H1 (cell line): ENCODE measurements at regions not wholly inside any gene's neighbourhood (a gene's known extent, or its start where the extent isn't known, plus 50 kb on each side); places are given as distances from the start of the nearest gene placed in this dataset.

ENCODE experiments used
- CTCF ChIA-PET: fragments of 300-600 bp; sonication (Branson Sonifier 250); formaldehyde crosslinking; loops from one replicate; lab custom pipeline; 2021; ENCODE audit not compliant: partially characterized antibody; lab: Charles Lee
- POLR2A ChIA-PET: fragments of 300-600 bp; sonication (Branson Sonifier 250); formaldehyde crosslinking; loops from one replicate; lab custom pipeline; 2021; ENCODE audit warnings: inconsistent platforms; ENCODE audit not compliant: partially characterized antibody; lab: Charles Lee
- DNase-seq, 2 experiments: peaks; one replicate each; pipeline versions ENCODE4 v3.0.0 to v3.0.0-alpha.2; 2010 to 2022; ENCODE audit warnings: low spot score in 2 of 2, low read depth in 1 of 2, mixed read lengths in 1 of 2
- FAIRE-seq: peaks from 2 replicates; lab custom pipeline; 2011; peaks lifted over from hg19 to GRCh38; lab: Jason Lieb, UNC
- H2AFZ ChIP-seq: 2 replicates; pipeline ENCODE4 v1.8.1; 2012; ENCODE audit warnings: low read length, inconsistent platforms
- H2AK5ac ChIP-seq: 2 replicates; pipeline ENCODE4 v1.6.1; 2013; ENCODE audit warnings: low read depth, low read length
- H2BK120ac ChIP-seq: replicated peaks from 2 replicates; pipeline ENCODE3; 2013; ENCODE audit warnings: low read depth, low read length, inconsistent platforms
- H2BK12ac ChIP-seq: 2 replicates; pipeline ENCODE4 v1.6.1; 2013; ENCODE audit warnings: low read depth, low read length
- H2BK15ac ChIP-seq: 2 replicates; pipeline ENCODE4 v1.6.1; 2013; ENCODE audit warnings: low read length
- H2BK20ac ChIP-seq: 2 replicates; pipeline ENCODE4 v1.6.1; 2013; ENCODE audit warnings: low read length
- H2BK5ac ChIP-seq: 2 replicates; pipeline ENCODE4 v1.6.1; 2013; ENCODE audit warnings: low read depth, low read length
- H3K14ac ChIP-seq: 2 replicates; pipeline ENCODE4 v1.6.1; 2013; ENCODE audit warnings: inconsistent platforms; ENCODE audit not compliant: insufficient read length
- H3K18ac ChIP-seq: 2 replicates; pipeline ENCODE4 v1.6.1; 2013; ENCODE audit warnings: low read length; ENCODE audit errors: extremely low read depth
- H3K23ac ChIP-seq: 2 replicates; pipeline ENCODE4 v1.6.1; 2013; ENCODE audit warnings: inconsistent platforms; ENCODE audit not compliant: insufficient read length
- H3K23me2 ChIP-seq: 2 replicates; pipeline ENCODE4 v1.6.1; 2013; ENCODE audit warnings: low read depth, low read length
- H3K27ac ChIP-seq: 2 replicates; pipeline ENCODE4 v1.6.1; 2011; ENCODE audit warnings: low read depth, low read length, inconsistent platforms
- H3K27me3 ChIP-seq, 4 experiments: replicated peaks in 1 of 4; 1 replicate in 1 of 4; 2 replicates in 3 of 4; pipeline versions ENCODE4 v1.6.1 to v1.8.1; 2011 to 2013; ENCODE audit warnings: low read length in 3 of 4, mild to moderate bottlenecking in 3 of 4, inconsistent platforms in 2 of 4, mixed read lengths in 2 of 4, moderate library complexity in 1 of 4; ENCODE audit not compliant: control insufficient read depth in 3 of 4, insufficient read depth in 3 of 4; ENCODE audit errors: extremely low read depth in 1 of 4
- H3K36me3 ChIP-seq, 4 experiments: 2 replicates each; pipeline versions ENCODE4 v1.6.1 to v1.8.1; 2011 to 2013; ENCODE audit warnings: mild to moderate bottlenecking in 4 of 4, low read length in 3 of 4, moderate library complexity in 2 of 4, control low read depth in 1 of 4, inconsistent platforms in 1 of 4; ENCODE audit not compliant: insufficient read depth in 4 of 4, control insufficient read depth in 2 of 4
- H3K4ac ChIP-seq: replicated peaks from 2 replicates; pipeline ENCODE3; 2013; ENCODE audit warnings: low read length, low read depth, mixed read lengths, inconsistent platforms; ENCODE audit not compliant: insufficient read length
- H3K4me1 ChIP-seq, 4 experiments: replicated peaks in 1 of 4; 1 replicate in 1 of 4; 2 replicates in 3 of 4; pipeline versions ENCODE4 v1.6.1 to v1.8.1; 2011 to 2013; ENCODE audit warnings: low read length in 3 of 4, inconsistent platforms in 2 of 4, mixed read lengths in 1 of 4; ENCODE audit not compliant: insufficient read depth in 4 of 4, control insufficient read depth in 3 of 4
- H3K4me2 ChIP-seq, 2 experiments: 2 replicates each; pipeline versions ENCODE4 v1.6.1 to v1.8.1; 2011 to 2013; ENCODE audit warnings: low read depth in 2 of 2, low read length in 2 of 2, control low read depth in 1 of 2, inconsistent platforms in 1 of 2, mild to moderate bottlenecking in 1 of 2; ENCODE audit not compliant: insufficient read depth in 1 of 2
- H3K4me3 ChIP-seq, 4 experiments: fragments of 200-600, 300-600 bp in 1 of 4; sonication (generic), shearing (Covaris generic), sonication (Bioruptor Twin) in 1 of 4; 2 replicates each; pipeline versions ENCODE4 v1.5.1 to v1.8.1; 2011 to 2016; ENCODE audit warnings: low read length in 4 of 4, low read depth in 3 of 4, control low read depth in 2 of 4, inconsistent platforms in 2 of 4, mild to moderate bottlenecking in 2 of 4, mixed read lengths in 1 of 4, moderate library complexity in 1 of 4; ENCODE audit not compliant: insufficient read depth in 2 of 4; ENCODE audit errors: extremely low read depth in 1 of 4
- H3K56ac ChIP-seq: replicated peaks from 2 replicates; pipeline ENCODE3; 2013; ENCODE audit warnings: low read depth, mild to moderate bottlenecking, mixed read lengths, low read length, inconsistent platforms; ENCODE audit not compliant: insufficient read length
- H3K79me1 ChIP-seq: 2 replicates; pipeline ENCODE4 v1.6.1; 2013; ENCODE audit warnings: low read depth, low read length, control low read depth
- H3K79me2 ChIP-seq, 2 experiments: 2 replicates each; pipeline versions ENCODE4 v1.6.1 to v1.8.1; 2012 to 2013; ENCODE audit warnings: low read length in 2 of 2, mild to moderate bottlenecking in 2 of 2, inconsistent platforms in 1 of 2; ENCODE audit not compliant: insufficient read depth in 2 of 2, control insufficient read depth in 1 of 2
- H3K9ac ChIP-seq, 4 experiments: replicated peaks in 1 of 4; 1 replicate in 1 of 4; 2 replicates in 3 of 4; pipeline versions ENCODE4 v1.6.1 to v1.8.1; 2011 to 2013; ENCODE audit warnings: low read depth in 3 of 4, low read length in 3 of 4, control low read depth in 2 of 4, mild to moderate bottlenecking in 2 of 4, moderate library complexity in 2 of 4, inconsistent platforms in 1 of 4; ENCODE audit errors: extremely low read depth in 1 of 4
- H3K9me3 ChIP-seq, 2 experiments: 2 replicates each; pipeline versions ENCODE4 v1.6.1 to v1.8.1; 2012 to 2013; ENCODE audit warnings: mild to moderate bottlenecking in 2 of 2, moderate library complexity in 2 of 2, control low read depth in 1 of 2, inconsistent platforms in 1 of 2, low read depth in 1 of 2, low read length in 1 of 2, mixed read lengths in 1 of 2; ENCODE audit not compliant: insufficient read depth in 2 of 2
- H4K20me1 ChIP-seq, 2 experiments: replicated peaks in 1 of 2; 2 replicates each; pipeline versions ENCODE3 to v1.8.1; 2011 to 2013; ENCODE audit warnings: inconsistent platforms in 2 of 2, low read length in 2 of 2, mild to moderate bottlenecking in 1 of 2; ENCODE audit not compliant: insufficient read depth in 2 of 2, control insufficient read depth in 1 of 2
- H4K5ac ChIP-seq: 2 replicates; pipeline ENCODE4 v1.6.1; 2013; ENCODE audit warnings: low read length, low read depth, mixed read lengths, inconsistent platforms; ENCODE audit not compliant: insufficient read length
- H4K8ac ChIP-seq: 2 replicates; pipeline ENCODE4 v1.8.0; 2013; ENCODE audit warnings: mild to moderate bottlenecking, moderate library complexity, low read length, inconsistent platforms; ENCODE audit not compliant: insufficient read depth; ENCODE audit errors: extremely low read depth
- H4K91ac ChIP-seq: replicated peaks from 2 replicates; pipeline ENCODE3; 2013; ENCODE audit warnings: low read length, mixed read lengths, inconsistent platforms; ENCODE audit not compliant: insufficient read length
- CBX5 ChIP-seq: fragments of 300-800, 300-1000 bp; sonication (generic); IDR thresholded peaks from 2 replicates; pipeline ENCODE4 v1.7.1; 2016; ENCODE audit warnings: antibody characterized with exemption, low read length, low read depth
- CBX8 ChIP-seq: fragments of 300-800, 300-1000 bp; sonication (generic); IDR thresholded peaks from 2 replicates; pipeline ENCODE4 v1.7.1; 2016; ENCODE audit warnings: low read depth, low read length, borderline replicate concordance
- CHD1 ChIP-seq: IDR thresholded peaks from 2 replicates; pipeline ENCODE4 v1.6.1; 2012; ENCODE audit warnings: low read depth, low read length, improper control_type of control experiment
- CHD2 ChIP-seq: IDR thresholded peaks from 2 replicates; pipeline ENCODE4 v1.6.1; 2012; ENCODE audit warnings: low read length, improper control_type of control experiment
- EP300 ChIP-seq, 2 experiments: IDR thresholded peaks; 1 replicate in 1 of 2; 2 replicates in 1 of 2; pipeline ENCODE4 v1.6.1; 2011 to 2012; ENCODE audit warnings: low read depth in 2 of 2, low read length in 2 of 2, mild to moderate bottlenecking in 2 of 2, borderline replicate concordance in 1 of 2, inconsistent platforms in 1 of 2, moderate library complexity in 1 of 2
- KDM1A ChIP-seq: fragments of 200-600, 300-600 bp; sonication (generic); IDR thresholded peaks from 2 replicates; pipeline ENCODE4 v1.7.1; 2016; ENCODE audit warnings: mild to moderate bottlenecking, low read length, borderline replicate concordance
- KDM4A ChIP-seq: IDR thresholded peaks from one replicate; pipeline ENCODE4 v1.7.1; 2012; ENCODE audit warnings: low read depth, mild to moderate bottlenecking, moderate library complexity, low read length, inconsistent platforms; ENCODE audit not compliant: severe bottlenecking
- MAFK ChIP-seq: IDR thresholded peaks from 2 replicates; pipeline ENCODE4 v1.6.1; 2012; ENCODE audit warnings: low read depth, mild to moderate bottlenecking, improper control_type of control experiment, low read length
- POLR2AphosphoS5 ChIP-seq: IDR thresholded peaks from 2 replicates; pipeline ENCODE4 v1.6.1; 2011; ENCODE audit warnings: low read depth, low read length
- POU5F1 ChIP-seq: IDR thresholded peaks from 2 replicates; pipeline ENCODE4 v1.6.1; 2011; ENCODE audit warnings: low read depth, mild to moderate bottlenecking, low read length, moderate library complexity
- RNF2 ChIP-seq: fragments of 200-900, 300-1000 bp; sonication (generic); IDR thresholded peaks from 2 replicates; pipeline ENCODE4 v1.7.1; 2016; ENCODE audit warnings: borderline replicate concordance, low read depth, mild to moderate bottlenecking, antibody characterized with exemption, low read length; ENCODE audit not compliant: poor library complexity, severe bottlenecking; ENCODE audit errors: missing control alignments
- SRF ChIP-seq: IDR thresholded peaks from 2 replicates; pipeline ENCODE4 v1.6.1; 2011; ENCODE audit warnings: mild to moderate bottlenecking, low read depth, low read length, moderate library complexity
- TBP ChIP-seq: IDR thresholded peaks from 2 replicates; pipeline ENCODE4 v1.6.1; 2011; ENCODE audit warnings: low read depth, low read length, improper control_type of control experiment
- WGBS, 2 experiments: shearing (Covaris generic) in 1 of 2; methylation state at CpG; one replicate each; pipeline versions ENCODE4 v1.1.6 to v1.1.7; 2013 to 2015; ENCODE audit warnings: low lambda C conversion rate in 2 of 2, mixed read lengths in 2 of 2, inconsistent platforms in 1 of 2, low coverage in 1 of 2, missing lambda C conversion rate in 1 of 2; ENCODE audit not compliant: insufficient replicate concordance in 2 of 2, insufficient coverage in 1 of 2, insufficient read length in 1 of 2; ENCODE audit errors: extremely low coverage in 1 of 2, missing lambda C conversion rate in 1 of 2; 5-methylcytosine and 5-hydroxymethylcytosine counted together
- TF ChIP-seq, protein P1 (sequence below): IDR thresholded peaks from 2 replicates; pipeline ENCODE4 v1.6.1; 2011; ENCODE audit warnings: low read length, improper control_type of control experiment

DNA sequence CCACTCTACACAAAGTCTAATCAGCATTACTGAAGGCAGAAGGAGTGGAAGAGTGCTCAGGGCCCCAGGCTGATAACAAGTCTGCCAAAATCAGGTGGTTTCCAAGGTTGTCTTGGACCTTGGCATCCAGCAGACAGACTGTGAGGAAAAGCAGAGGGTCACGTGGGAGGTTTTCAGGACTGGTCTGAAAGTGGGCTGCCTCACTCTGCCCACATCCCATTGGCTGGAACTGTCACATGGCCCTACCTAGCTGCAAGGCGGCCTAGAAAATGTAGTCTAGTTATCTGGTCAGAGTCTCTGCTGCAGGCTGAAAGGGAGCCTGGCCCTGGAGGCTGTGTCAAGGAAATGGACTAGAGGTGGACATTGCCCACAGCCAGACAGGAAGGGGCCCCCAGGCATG, 310.7 kb upstream of the ASIC2 start:
- Histone ChIP-seq H3K79me2 (no peaks in the 10 kb centered on the region), H3K4me1 (no peaks in the 10 kb centered on the region), H4K91ac (no peak overlapping the region), H3K27ac (no peak overlapping the region), H2BK20ac (no peak overlapping the region), H3K4ac (no peak overlapping the region), H2BK15ac (no peak overlapping the region), H4K5ac (no peak overlapping the region), H3K23ac (no peak overlapping the region), H3K9ac (no peak overlapping the region), H3K4me2 (no peak overlapping the region), H2AK5ac (no peak overlapping the region), H3K23me2 (no peaks in the 10 kb centered on the region), H3K27me3 (no peaks in the 10 kb centered on the region), H3K79me1 (no peaks in the 10 kb centered on the region; the same call in none of the 2 replicates), H2AFZ (no peak overlapping the region), H3K9me3 (no peaks in the 10 kb centered on the region), H3K18ac (no peak overlapping the region), H3K36me3 (no peaks in the 10 kb centered on the region; a peak in 1 of 8 replicates), H3K14ac (no peak overlapping the region), H2BK120ac (no peak overlapping the region), H2BK12ac (peak overlapping the region; percentile 39; the same call in 1 of the 2 replicates), H4K20me1 (no peaks in the 10 kb centered on the region), H2BK5ac (no peak overlapping the region), H3K4me3 (no peak overlapping the region), H3K56ac (no peak overlapping the region), H4K8ac (no peak overlapping the region)
- DNase-seq, result no peak
- POLR2A ChIA-PET, result no interaction called here
- FAIRE-seq, result no peak
- 58% methylated on average over 2 of the region's 2 CpGs; no CpG with 5 or more reads in 1 of the 2 experiments for WGBS, 2 experiments
- CTCF ChIA-PET, result no interaction called here
- TF ChIP-seq CBX5 (no peak), MAFK (no peak), KDM4A (no peak), RNF2 (no peak), POU5F1 (no peak), KDM1A (no peak), EP300 (IDR thresholded peaks at IDR 0.05; ENCODE audit: borderline replicate concordance in 1 of 2, low read depth in 2 of 2, low read length in 2 of 2) (no peak), CHD2 (no peak), CHD1 (no peak), POLR2AphosphoS5 (no peak), TBP (no peak), SRF (no peak), CBX8 (no peak)
- TF ChIP-seq, protein P1, sequence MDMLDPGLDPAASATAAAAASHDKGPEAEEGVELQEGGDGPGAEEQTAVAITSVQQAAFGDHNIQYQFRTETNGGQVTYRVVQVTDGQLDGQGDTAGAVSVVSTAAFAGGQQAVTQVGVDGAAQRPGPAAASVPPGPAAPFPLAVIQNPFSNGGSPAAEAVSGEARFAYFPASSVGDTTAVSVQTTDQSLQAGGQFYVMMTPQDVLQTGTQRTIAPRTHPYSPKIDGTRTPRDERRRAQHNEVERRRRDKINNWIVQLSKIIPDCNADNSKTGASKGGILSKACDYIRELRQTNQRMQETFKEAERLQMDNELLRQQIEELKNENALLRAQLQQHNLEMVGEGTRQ, result no peak
